Suppressor macrophage treated with lipopolysaccharide for 1 hour (primary cell): ENCODE measurements at regions not wholly inside any gene's neighbourhood (a gene's known extent, or its start where the extent isn't known, plus 50 kb on each side); places are given as distances from the start of the nearest gene placed in this dataset.
A peak's percentile ranks its signal among the peaks of the same experiment; 100 is the strongest.
"Not testable (repeated sequence)": the region's sequence is repeated elsewhere in the genome, so short reads cannot be mapped to it uniquely, and the experiment has no call there.

ENCODE experiments used
- DNase-seq, 3 donors: peaks; one replicate each; pipeline ENCODE4 v3.0.0-alpha.2; 2020 to 2022

DNA sequence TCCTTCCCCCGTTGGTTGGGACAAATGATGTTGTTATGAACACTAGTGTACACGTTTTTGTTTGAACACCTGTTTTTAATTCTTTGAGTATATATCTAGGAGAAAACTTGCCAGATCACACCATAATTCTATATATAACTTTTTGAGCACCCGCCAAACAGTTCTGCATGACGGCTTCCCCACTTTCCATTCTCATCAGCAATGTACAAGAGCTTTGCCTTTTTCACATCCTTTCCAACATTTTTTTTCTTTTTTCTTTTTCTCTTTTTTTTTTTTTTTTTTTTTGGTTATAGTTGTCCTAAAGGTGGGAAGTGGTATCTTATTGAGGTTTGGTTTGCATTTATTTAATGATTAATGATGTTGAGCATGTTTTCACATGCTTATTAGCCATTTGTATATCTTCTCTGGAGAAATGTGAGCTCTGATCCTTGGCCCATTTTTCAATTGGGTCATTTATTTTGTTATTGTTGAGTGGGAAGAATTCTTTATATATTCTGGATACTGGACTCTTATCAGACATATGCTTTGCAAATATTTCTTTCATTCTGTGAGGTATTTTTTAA, 86.9 kb upstream of the ZC3H15 start:
- no peak for DNase-seq

- DNase-seq = no peak
These were observed 80.2 kb upstream of the ZC3H15 start for GRCh38 chr2:186405842-186406241.

GRCh38 chr2:186407611-186408010, 78.4 kb upstream of the ZC3H15 start:
- DNase-seq = no peak

DNA sequence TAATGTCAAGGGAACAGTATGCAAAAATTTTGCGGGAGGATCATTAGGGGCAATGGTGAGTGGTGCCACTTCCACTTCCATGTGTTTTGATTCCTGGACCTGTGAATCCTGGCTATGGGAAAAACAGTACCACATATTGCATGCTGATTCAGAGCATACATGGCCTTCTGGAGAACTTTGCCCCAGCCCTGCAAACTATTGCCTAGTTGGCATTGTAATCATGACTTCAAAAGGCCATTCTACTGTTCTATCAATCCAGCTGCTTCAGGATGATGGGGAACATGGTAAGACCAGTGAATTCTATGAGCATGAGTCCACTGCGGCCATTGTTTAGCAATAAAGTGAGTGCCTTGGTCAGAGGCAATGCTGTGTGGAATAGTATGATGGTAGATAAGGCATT, 75.3 kb upstream of the ZC3H15 start:
- no peak for DNase-seq

DNA sequence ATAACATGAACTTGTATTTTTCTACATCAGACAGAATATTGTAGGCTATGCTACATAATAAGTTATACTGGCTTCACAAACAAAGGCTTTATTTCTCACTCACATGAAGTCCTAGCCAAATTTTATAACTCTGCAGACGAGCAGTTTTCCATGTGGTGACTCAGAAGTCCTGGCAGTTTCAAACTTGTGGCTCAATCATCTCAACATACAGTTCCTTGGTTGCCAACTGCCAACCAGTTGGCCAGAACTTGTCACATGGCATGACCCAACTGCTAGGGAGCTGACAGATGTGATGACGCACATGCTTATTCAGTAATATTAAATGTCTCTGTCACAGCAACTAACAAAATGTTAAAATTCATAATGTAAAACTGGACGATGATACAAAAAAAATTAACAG, 63.8 kb upstream of the ZC3H15 start:
- peak; percentile 2 to 20 (median 14) for DNase-seq

GRCh38 chr2:186423481-186423880, 62.6 kb upstream of the ZC3H15 start:
- no peak for DNase-seq

GRCh38 chr2:186424265-186424664, 61.8 kb upstream of the ZC3H15 start:
- DNase-seq = no peak

- DNase-seq = no peak
These were observed 60.5 kb upstream of the ZC3H15 start for GRCh38 chr2:186425576-186425975.

- no peak for DNase-seq
These were observed 59.7 kb upstream of the ZC3H15 start for GRCh38 chr2:186426153-186427016.

DNA sequence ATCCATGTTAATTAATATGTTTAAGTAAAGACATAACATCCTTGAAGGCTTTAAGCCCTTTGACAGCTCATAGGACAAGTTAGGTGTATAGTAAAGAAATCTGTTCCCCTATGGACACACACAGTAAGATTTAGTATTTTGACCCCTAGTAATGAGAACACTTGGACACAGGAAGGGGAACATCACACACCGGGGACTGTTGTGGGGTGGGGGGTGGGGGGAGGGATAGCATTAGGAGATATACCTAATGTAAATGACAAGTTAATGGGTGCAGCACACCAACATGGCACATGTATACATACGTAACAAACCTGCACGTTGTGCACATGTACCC, 59.1 kb upstream of the ZC3H15 start:
- DNase-seq = not testable (repeated sequence)

- no peak for DNase-seq
These were observed 58.1 kb upstream of the ZC3H15 start for GRCh38 chr2:186427970-186428369.

GRCh38 chr2:186429104-186429503, 57.0 kb upstream of the ZC3H15 start:
- no peak for DNase-seq

GRCh38 chr2:186431306-186431705, 54.8 kb upstream of the ZC3H15 start:
- no peak for DNase-seq

- no peak for DNase-seq
These were observed 53.0 kb upstream of the ZC3H15 start for GRCh38 chr2:186433040-186433439.

DNA sequence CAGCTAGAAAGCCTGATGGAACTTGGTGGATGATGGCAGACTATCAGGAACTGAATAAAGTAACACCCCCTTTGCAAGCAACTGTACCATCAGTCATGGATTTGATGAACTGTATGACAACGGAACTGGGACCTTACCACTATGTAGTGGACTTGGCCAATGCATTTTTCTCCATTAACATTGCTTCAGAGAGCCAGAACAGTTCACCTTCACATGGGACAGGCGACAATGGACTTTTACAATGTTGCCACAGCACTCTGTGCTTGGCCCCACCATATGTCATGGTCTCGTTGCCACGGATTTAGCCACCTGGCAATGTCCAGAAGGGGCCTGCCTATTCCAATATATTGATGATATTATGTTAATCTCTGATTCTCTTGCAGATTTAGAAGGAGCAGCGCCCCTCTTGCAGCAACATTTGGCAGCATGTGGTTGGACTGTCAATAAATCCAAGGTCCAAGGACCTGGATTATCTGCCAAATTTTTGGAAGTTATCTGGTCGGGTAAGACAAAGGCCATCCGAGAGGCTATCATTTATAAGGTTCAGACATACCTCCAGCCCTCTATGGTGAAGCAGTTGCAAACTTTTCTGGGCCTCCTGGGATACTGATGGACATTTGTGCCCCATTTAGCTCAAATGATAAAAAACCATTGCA, 52.2 kb upstream of the ZC3H15 start:
- no peak for DNase-seq
